IMR-90 (cell line): ENCODE measurements at regions not wholly inside any gene's neighbourhood (a gene's known extent, or its start where the extent isn't known, plus 50 kb on each side); places are given as distances from the start of the nearest gene placed in this dataset.

Experiments
- ATAC-seq: fragments of 200-7000 bp; cut with Tn5 transposase; 2 replicates; pipeline ENCODE4 v1.9.1; 2020; ENCODE audit warnings: low read depth, mild to moderate bottlenecking, moderate library complexity
- BruUV-seq: library from RNA; stranded (reverse); fragments of 400-500 nt; replicated peaks from 2 replicates; lab custom pipeline; 2021; lab: Mats Ljungman, UMichigan
- CTCF ChIA-PET: fragments of 300-600 bp; formaldehyde crosslinking; extraction: SDS; loops from one replicate; lab custom pipeline; 2021; ENCODE audit warnings: antibody characterized with exemption; lab: Yijun Ruan, JAX
- POLR2A ChIA-PET: fragments of 300-600 bp; sonication (Branson Sonifier 250); formaldehyde crosslinking; loops from one replicate; lab custom pipeline; 2022; ENCODE audit warnings: antibody characterized with exemption; ENCODE audit not compliant: unreplicated experiment; lab: Charles Lee
- DNase-seq: peaks from one replicate; pipeline ENCODE4 v3.0.0; 2013
- H2AFZ ChIP-seq: replicated peaks from 2 replicates; pipeline ENCODE3; 2013; ENCODE audit warnings: low read length, mild to moderate bottlenecking; ENCODE audit not compliant: poor library complexity
- H2AK5ac ChIP-seq: 2 replicates; pipeline ENCODE4 v1.6.1; 2013; ENCODE audit warnings: low read depth, low read length, inconsistent platforms
- H2AK9ac ChIP-seq: replicated peaks from 2 replicates; pipeline ENCODE3; 2013; ENCODE audit warnings: mild to moderate bottlenecking, low read depth, low read length, moderate library complexity; ENCODE audit not compliant: poor library complexity
- H2BK120ac ChIP-seq: 2 replicates; pipeline ENCODE4 v1.6.1; 2013; ENCODE audit warnings: low read depth, low read length, inconsistent platforms
- H2BK15ac ChIP-seq: 3 replicates; pipeline ENCODE4 v1.6.1; 2013; ENCODE audit warnings: low read depth, low read length, inconsistent platforms
- H2BK20ac ChIP-seq: 2 replicates; pipeline ENCODE4 v1.6.1; 2013; ENCODE audit warnings: low read depth, mild to moderate bottlenecking, inconsistent platforms, low read length, moderate library complexity
- H2BK5ac ChIP-seq: 2 replicates; pipeline ENCODE4 v1.6.1; 2013; ENCODE audit warnings: mild to moderate bottlenecking, low read depth, low read length, inconsistent platforms; ENCODE audit not compliant: poor library complexity, severe bottlenecking
- H3K14ac ChIP-seq: replicated peaks from 2 replicates; pipeline ENCODE4 v1.6.1; 2013; ENCODE audit warnings: low read depth, low read length, inconsistent platforms
- H3K18ac ChIP-seq: 2 replicates; pipeline ENCODE4 v1.6.1; 2013; ENCODE audit warnings: low read depth, low read length, control low read depth
- H3K23ac ChIP-seq: 2 replicates; pipeline ENCODE4 v1.6.1; 2013; ENCODE audit warnings: low read depth, low read length, inconsistent platforms
- H3K27ac ChIP-seq: 2 replicates; pipeline ENCODE4 v1.5.1; 2013; ENCODE audit warnings: mild to moderate bottlenecking, control low read depth, low read length; ENCODE audit not compliant: insufficient read depth
- H3K27me3 ChIP-seq: 2 replicates; pipeline ENCODE4 v1.6.1; 2013; ENCODE audit warnings: low read length; ENCODE audit not compliant: control insufficient read depth, insufficient read depth
- H3K36me3 ChIP-seq: 2 replicates; pipeline ENCODE4 v1.6.1; 2013; ENCODE audit warnings: low read length, mixed read lengths; ENCODE audit not compliant: control insufficient read depth, insufficient read depth
- H3K4ac ChIP-seq: 2 replicates; pipeline ENCODE4 v1.6.1; 2013; ENCODE audit warnings: low read depth, low read length, inconsistent platforms
- H3K4me1 ChIP-seq: 2 replicates; pipeline ENCODE4 v1.6.1; 2013; ENCODE audit warnings: low read length, mixed read lengths; ENCODE audit not compliant: control insufficient read depth, insufficient read depth
- H3K4me2 ChIP-seq: 2 replicates; pipeline ENCODE4 v1.6.1; 2013; ENCODE audit warnings: low read depth, mild to moderate bottlenecking, control low read depth, low read length, moderate library complexity
- H3K4me3 ChIP-seq: 2 replicates; pipeline ENCODE4 v1.5.1; 2013; ENCODE audit warnings: low read depth, mild to moderate bottlenecking, control low read depth, low read length, moderate library complexity; ENCODE audit not compliant: insufficient read depth
- H3K56ac ChIP-seq: 2 replicates; pipeline ENCODE4 v1.6.1; 2013; ENCODE audit warnings: low read length, inconsistent platforms; ENCODE audit not compliant: insufficient read depth; ENCODE audit errors: extremely low read depth
- H3K79me1 ChIP-seq, 2 experiments: 2 replicates each; pipeline ENCODE4 v1.6.1; 2013; ENCODE audit warnings: low read length in 2 of 2, inconsistent platforms in 1 of 2, low read depth in 1 of 2
- H3K9ac ChIP-seq: 2 replicates; pipeline ENCODE4 v1.6.1; 2013; ENCODE audit warnings: low read depth, low read length, control low read depth
- H3K9me1 ChIP-seq: 2 replicates; pipeline ENCODE4 v1.6.1; 2013; ENCODE audit warnings: low read length, inconsistent platforms; ENCODE audit not compliant: insufficient read depth
- H3K9me3 ChIP-seq: 2 replicates; pipeline ENCODE4 v1.6.1; 2013; ENCODE audit warnings: low read length; ENCODE audit not compliant: control insufficient read depth, insufficient read depth
- H4K20me1 ChIP-seq: 2 replicates; pipeline ENCODE4 v1.6.1; 2013; ENCODE audit warnings: low read length, inconsistent platforms; ENCODE audit not compliant: insufficient read depth
- H4K5ac ChIP-seq: 2 replicates; pipeline ENCODE4 v1.6.1; 2013; ENCODE audit warnings: mild to moderate bottlenecking, low read depth, low read length, control low read depth
- H4K8ac ChIP-seq, 2 experiments: 2 replicates each; pipeline ENCODE4 v1.6.1; 2013; ENCODE audit warnings: low read depth in 2 of 2, low read length in 2 of 2, control low read depth in 1 of 2, inconsistent platforms in 1 of 2
- H4K91ac ChIP-seq: 2 replicates; pipeline ENCODE4 v1.6.1; 2013; ENCODE audit warnings: low read depth, low read length, inconsistent platforms; ENCODE audit not compliant: insufficient read depth
- BHLHE40 ChIP-seq: fragments of 150-350 bp; IDR thresholded peaks from 2 replicates; pipeline ENCODE4 v1.6.1; 2016; ENCODE audit warnings: mild to moderate bottlenecking, low read depth, low read length
- CEBPB ChIP-seq: IDR thresholded peaks from 2 replicates; pipeline ENCODE4 v1.6.1; 2012; ENCODE audit warnings: low read depth, low read length, improper control_type of control experiment
- CHD1 ChIP-seq: IDR thresholded peaks from 2 replicates; pipeline ENCODE4 v1.6.1; 2012; ENCODE audit warnings: low read depth, low read length, improper control_type of control experiment
- FOS ChIP-seq: fragments of 150-350 bp; IDR thresholded peaks from 2 replicates; pipeline ENCODE4 v1.6.1; 2016; ENCODE audit warnings: low read depth, low read length
- MAFK ChIP-seq: IDR thresholded peaks from 2 replicates; pipeline ENCODE4 v1.6.1; 2012; ENCODE audit warnings: low read depth, low read length, improper control_type of control experiment
- MXI1 ChIP-seq: IDR thresholded peaks from 2 replicates; pipeline ENCODE4 v1.6.1; 2012; ENCODE audit warnings: low read depth, mild to moderate bottlenecking, low read length, moderate library complexity, borderline replicate concordance
- RAD21 ChIP-seq: IDR thresholded peaks from 2 replicates; pipeline ENCODE4 v1.6.1; 2012; ENCODE audit warnings: low read length, improper control_type of control experiment
- RCOR1 ChIP-seq: IDR thresholded peaks from 2 replicates; pipeline ENCODE4 v1.6.1; 2012; ENCODE audit warnings: mild to moderate bottlenecking, low read length, improper control_type of control experiment; ENCODE audit not compliant: insufficient replicate concordance
- RFX5 ChIP-seq: IDR thresholded peaks from 2 replicates; pipeline ENCODE4 v1.8.0; 2012; ENCODE audit warnings: low read depth, mild to moderate bottlenecking, low read length, moderate library complexity
- WGBS, 2 experiments: methylation state at CpG; one replicate each; pipeline versions ENCODE4 v1.1.5 to v1.1.7; 2013; ENCODE audit warnings: missing lambda C conversion rate in 2 of 2; ENCODE audit not compliant: insufficient read length in 1 of 2; ENCODE audit errors: extremely low coverage in 2 of 2; 5-methylcytosine and 5-hydroxymethylcytosine counted together
- dilution Hi-C: fragments of 300-500 bp; cut with HindIII; formaldehyde crosslinking; loops from one replicate; pipeline ENCODE4 v1.14.3; 2018; ENCODE audit warnings: low sequenced_read_pairs; ENCODE audit not compliant: unreplicated experiment
- in situ Hi-C: fragments of 300-500 bp; cut with MboI; formaldehyde crosslinking; loops from 3 replicates; pipeline ENCODE4 v1.14.3; 2019; ENCODE audit warnings: low sequenced_read_pairs, inconsistent platforms, mixed read lengths
- intact Hi-C: fragments of 100-400 bp; cut with micrococcal nuclease; formaldehyde crosslinking; loops from 2 replicates; pipeline ENCODE4 v1.10.0; 2022
- TF ChIP-seq, protein P1 (sequence below): fragments of 150-350 bp; IDR thresholded peaks from 2 replicates; pipeline ENCODE4 v1.6.1; 2017; ENCODE audit warnings: mild to moderate bottlenecking, antibody characterized with exemption, low read length, low read depth
- TF ChIP-seq, protein P2 (sequence below): conservative IDR thresholded peaks from 2 replicates; pipeline ENCODE4 v1.5.1; 2012; ENCODE audit warnings: mild to moderate bottlenecking, low read depth, low read length, improper control_type of control experiment

DNA sequence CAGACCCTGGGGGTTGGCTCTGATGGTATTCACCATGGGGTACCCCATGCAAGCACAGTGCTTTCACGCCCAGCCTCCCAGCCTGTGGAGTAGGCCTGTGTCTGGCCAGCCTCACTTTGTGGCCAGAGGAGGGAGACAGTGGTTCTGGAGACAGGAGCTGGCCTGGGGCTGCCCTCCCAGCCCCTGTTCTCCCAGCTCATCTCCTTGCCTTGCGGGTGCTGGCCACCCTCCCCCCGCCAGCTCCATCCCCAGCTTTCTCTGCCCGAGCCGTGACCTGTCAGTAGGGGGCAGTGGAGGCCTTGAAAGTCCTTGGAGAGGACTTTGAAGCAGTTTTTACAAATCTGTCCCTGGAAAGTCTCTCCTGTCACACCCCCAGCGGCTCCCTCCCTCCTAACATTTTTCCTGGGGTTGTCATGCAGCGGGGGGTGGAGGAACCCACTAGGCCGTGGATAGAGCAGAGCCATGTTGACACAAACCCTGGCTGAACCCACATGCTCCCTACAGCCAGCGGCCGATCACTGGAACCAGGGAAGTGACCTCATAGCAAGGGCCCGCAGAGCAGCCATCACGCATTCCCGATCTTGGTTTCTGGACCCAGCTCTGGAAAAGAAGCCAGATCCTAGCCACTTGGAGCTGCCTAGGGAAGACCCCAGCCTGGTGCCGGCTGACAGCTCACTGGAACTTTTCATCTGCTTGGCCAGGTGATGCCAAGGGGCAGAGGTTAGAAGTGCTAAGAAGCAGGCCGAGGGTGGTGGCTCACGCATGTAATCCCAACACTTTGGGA is 289.4 kb downstream of the SEC14L1 start (continued):
- TF ChIP-seq BHLHE40 = peak; percentile 66
- TF ChIP-seq CEBPB = no peak

DNA sequence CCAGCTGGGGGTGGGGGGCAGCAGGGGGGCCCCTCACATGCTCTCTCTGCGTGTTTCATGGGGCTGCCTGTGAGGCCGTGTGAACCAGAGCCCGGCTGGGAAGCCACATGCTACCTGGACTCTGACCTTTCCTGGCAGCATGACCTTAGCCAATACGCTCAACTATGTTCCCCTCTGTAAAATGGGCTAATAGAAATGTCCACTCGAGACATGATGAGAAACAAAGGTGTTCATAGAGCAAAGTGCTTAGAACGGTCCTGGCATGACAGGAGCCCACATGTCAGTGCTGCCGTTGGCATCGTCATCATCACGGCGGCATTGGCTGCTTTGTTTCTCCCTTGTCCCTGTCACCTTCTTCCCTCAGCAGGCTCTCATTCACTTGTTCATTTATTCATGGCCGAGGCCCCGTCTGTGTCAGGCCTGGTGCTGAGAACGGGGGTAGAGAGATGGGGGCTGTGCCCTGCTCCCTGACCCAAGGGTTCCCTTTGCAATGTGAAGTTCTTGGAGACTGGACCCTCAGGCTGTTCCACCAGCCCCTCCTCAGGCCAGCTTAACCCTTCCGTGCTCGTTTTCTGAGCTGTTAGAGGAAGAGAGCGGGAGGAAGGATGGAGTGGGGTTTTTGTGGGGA is 291.4 kb downstream of the SEC14L1 start:
- H2AK5ac ChIP-seq = peak overlapping the region; percentile 90
- no peaks in the 10 kb centered on the region for H3K27me3 ChIP-seq
- no peak overlapping the region for H2BK15ac ChIP-seq
- H4K91ac ChIP-seq = peak overlapping the region; percentile 45; the same call in 1 of the 2 replicates
- H3K9me3 ChIP-seq = no peaks in the 10 kb centered on the region
- no peak overlapping the region for H2BK20ac ChIP-seq
- H2AK9ac ChIP-seq = no peak overlapping the region
- peak overlapping the region in 1 of 2 experiments; percentile 28; a peak in 1 of 4 replicates for H4K8ac ChIP-seq
- intact Hi-C loops = loop anchor here (5.0 kb wide), 1 partner anchor 580 kb away; no protein-coding TSS in a partner anchor
- H3K9me1 ChIP-seq = peaks cover 54% of the 10 kb centered on the region
- H4K20me1 ChIP-seq = peaks cover 88% of the 10 kb centered on the region
- dilution Hi-C loops = no loop called here
- H3K27ac ChIP-seq = 0 out of 2 replicates have a peak overlapping the region, but pooled peaks have one; percentile 3
- H3K79me1 ChIP-seq = peaks cover 45 to 96% of the 10 kb centered on the region in 2 experiments
- H3K56ac ChIP-seq = no peak overlapping the region
- H3K4ac ChIP-seq = peak overlapping the region; percentile 28
- no peak for ATAC-seq
- no peak overlapping the region for H3K4me3 ChIP-seq
- in situ Hi-C loops = no loop called here
- no peak overlapping the region for H4K5ac ChIP-seq
- ChIA-PET CTCF (interaction anchor here (0.6 to 0.8 kb wide), 2 partner anchors 44 to 101 kb away, joined by 3 read pairs; no protein-coding TSS in a partner anchor), POLR2A (interaction anchor here (0.5 to 0.6 kb wide), 2 partner anchors 44 to 73 kb away, joined by 3 to 27 read pairs; no protein-coding TSS in a partner anchor)
- no peak overlapping the region for H3K9ac ChIP-seq
- 0 out of 2 replicates have a peak overlapping the region, but pooled peaks have one; percentile 5 for H2BK120ac ChIP-seq
- H3K23ac ChIP-seq = 0 out of 2 replicates have a peak overlapping the region, but pooled peaks have one; percentile 64
- H2AFZ ChIP-seq = no peak overlapping the region
- DNase-seq = no peak
- H3K4me2 ChIP-seq = no peak overlapping the region
- no peak overlapping the region for H2BK5ac ChIP-seq
- peaks cover 15% of the 10 kb centered on the region; the same call in 1 of the 2 replicates for H3K36me3 ChIP-seq
- H3K4me1 ChIP-seq = peaks cover 74% of the 10 kb centered on the region
- peak overlapping the region; percentile 37; the same call in 1 of the 2 replicates for H3K14ac ChIP-seq
- no peak overlapping the region for H3K18ac ChIP-seq
- WGBS, 2 experiments = 97% methylated on average over 5 of the region's 16 CpGs; no CpG with 5 or more reads in 1 of the 2 experiments
- no TSS peak for BruUV-seq
- TF ChIP-seq FOS (no peak), RAD21 (no peak), CHD1 (no peak), RFX5 (no peak), RCOR1 (no peak), MXI1 (no peak), MAFK (no peak)
- TF ChIP-seq, protein P1, sequence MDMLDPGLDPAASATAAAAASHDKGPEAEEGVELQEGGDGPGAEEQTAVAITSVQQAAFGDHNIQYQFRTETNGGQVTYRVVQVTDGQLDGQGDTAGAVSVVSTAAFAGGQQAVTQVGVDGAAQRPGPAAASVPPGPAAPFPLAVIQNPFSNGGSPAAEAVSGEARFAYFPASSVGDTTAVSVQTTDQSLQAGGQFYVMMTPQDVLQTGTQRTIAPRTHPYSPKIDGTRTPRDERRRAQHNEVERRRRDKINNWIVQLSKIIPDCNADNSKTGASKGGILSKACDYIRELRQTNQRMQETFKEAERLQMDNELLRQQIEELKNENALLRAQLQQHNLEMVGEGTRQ = no peak
- TF ChIP-seq, protein P2, sequence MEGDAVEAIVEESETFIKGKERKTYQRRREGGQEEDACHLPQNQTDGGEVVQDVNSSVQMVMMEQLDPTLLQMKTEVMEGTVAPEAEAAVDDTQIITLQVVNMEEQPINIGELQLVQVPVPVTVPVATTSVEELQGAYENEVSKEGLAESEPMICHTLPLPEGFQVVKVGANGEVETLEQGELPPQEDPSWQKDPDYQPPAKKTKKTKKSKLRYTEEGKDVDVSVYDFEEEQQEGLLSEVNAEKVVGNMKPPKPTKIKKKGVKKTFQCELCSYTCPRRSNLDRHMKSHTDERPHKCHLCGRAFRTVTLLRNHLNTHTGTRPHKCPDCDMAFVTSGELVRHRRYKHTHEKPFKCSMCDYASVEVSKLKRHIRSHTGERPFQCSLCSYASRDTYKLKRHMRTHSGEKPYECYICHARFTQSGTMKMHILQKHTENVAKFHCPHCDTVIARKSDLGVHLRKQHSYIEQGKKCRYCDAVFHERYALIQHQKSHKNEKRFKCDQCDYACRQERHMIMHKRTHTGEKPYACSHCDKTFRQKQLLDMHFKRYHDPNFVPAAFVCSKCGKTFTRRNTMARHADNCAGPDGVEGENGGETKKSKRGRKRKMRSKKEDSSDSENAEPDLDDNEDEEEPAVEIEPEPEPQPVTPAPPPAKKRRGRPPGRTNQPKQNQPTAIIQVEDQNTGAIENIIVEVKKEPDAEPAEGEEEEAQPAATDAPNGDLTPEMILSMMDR = no peak
